CD4-positive, CD25-positive, alpha-beta regulatory T cell (primary cell): ENCODE measurements at regions not wholly inside any gene's neighbourhood (a gene's known extent, or its start where the extent isn't known, plus 50 kb on each side); places are given as distances from the start of the nearest gene placed in this dataset.

Source experiments
- ATAC-seq, 2 donors: fragments of 150-1000 bp; cut with Tn5 transposase; one replicate each; pipeline ENCODE4 v1.10.0; 2021; ENCODE audit warnings: low read depth in 2 of 2, moderate number of reproducible peaks in 2 of 2, moderate library complexity in 1 of 2
- DNase-seq, 3 donors: peaks; one replicate each; pipeline versions ENCODE4 v3.0.0 to v3.0.0-alpha.2; 2012 to 2022; ENCODE audit warnings: mixed read lengths in 1 of 3
- H3K27ac ChIP-seq: one replicate; pipeline ENCODE4 v1.7.0; 2013; ENCODE audit warnings: mild to moderate bottlenecking, low read length; ENCODE audit not compliant: insufficient read depth, poor library complexity, severe bottlenecking
- H3K27me3 ChIP-seq: one replicate; pipeline ENCODE4 v1.7.0; 2013; ENCODE audit warnings: low read length; ENCODE audit not compliant: control insufficient read depth, insufficient read depth
- H3K36me3 ChIP-seq: one replicate; pipeline ENCODE4 v1.7.0; 2013; ENCODE audit warnings: mild to moderate bottlenecking, low read length, moderate library complexity; ENCODE audit not compliant: control insufficient read depth, insufficient read depth
- H3K4me1 ChIP-seq: 2 replicates; pipeline ENCODE4 v1.7.0; 2013; ENCODE audit warnings: mild to moderate bottlenecking, low read length; ENCODE audit not compliant: insufficient read depth, control insufficient read depth, poor library complexity, severe bottlenecking
- H3K4me3 ChIP-seq: one replicate; pipeline ENCODE4 v1.7.0; 2013; ENCODE audit warnings: low read depth, mild to moderate bottlenecking, low read length, moderate library complexity
- H3K9me3 ChIP-seq, 2 experiments: 1 replicate in 1 of 2; 2 replicates in 1 of 2; pipeline ENCODE4 v1.7.0; 2013; ENCODE audit warnings: low read length in 2 of 2, mild to moderate bottlenecking in 1 of 2, moderate library complexity in 1 of 2; ENCODE audit not compliant: control insufficient read depth in 2 of 2
- H3K27ac Mint-ChIP-seq, 3 donors: one replicate each; pipeline ENCODE4 v1.8.0; 2020 to 2022; ENCODE audit warnings: mild to moderate bottlenecking in 3 of 3, mixed read lengths in 3 of 3, moderate library complexity in 2 of 3
- H3K27me3 Mint-ChIP-seq: one replicate; pipeline ENCODE4 v1.8.0; 2022; ENCODE audit warnings: mild to moderate bottlenecking, mixed read lengths
- H3K36me3 Mint-ChIP-seq: one replicate; pipeline ENCODE4 v1.8.0; 2020; ENCODE audit warnings: mixed read lengths
- H3K4me1 Mint-ChIP-seq, 4 donors: one replicate each; pipeline ENCODE4 v1.8.0; 2020 to 2022; ENCODE audit warnings: mixed read lengths in 4 of 4, mild to moderate bottlenecking in 1 of 4
- H3K4me3 Mint-ChIP-seq, 4 donors: one replicate each; pipeline ENCODE4 v1.8.0; 2020 to 2022; ENCODE audit warnings: mild to moderate bottlenecking in 4 of 4, mixed read lengths in 4 of 4, moderate library complexity in 3 of 4
- H3K9me3 Mint-ChIP-seq, 7 donors: one replicate each; pipeline ENCODE4 v1.8.0; 2020 to 2022; ENCODE audit warnings: mixed read lengths in 7 of 7, mild to moderate bottlenecking in 3 of 7, moderate library complexity in 2 of 7

GRCh38 chr18:42190643-42191042, 235.6 kb downstream of the PIK3C3 start:
- H3K27ac Mint-ChIP-seq: no peak overlapping the region
- DNase-seq (no peak), ATAC-seq (no peak)
- H3K4me3 Mint-ChIP-seq: no peak overlapping the region
- no peak overlapping the region for H3K27ac ChIP-seq
- H3K4me1 ChIP-seq: no peaks in the 10 kb centered on the region
- H3K9me3 Mint-ChIP-seq: peaks cover 0 to 10% (median 4%) of the 10 kb centered on the region in 7 donors
- H3K27me3 Mint-ChIP-seq: no peaks in the 10 kb centered on the region
- H3K36me3 ChIP-seq: no peaks in the 10 kb centered on the region
- H3K36me3 Mint-ChIP-seq: no peaks in the 10 kb centered on the region
- no peaks in the 10 kb centered on the region for H3K9me3 ChIP-seq
- no peaks in the 10 kb centered on the region for H3K27me3 ChIP-seq
- H3K4me1 Mint-ChIP-seq: no peaks in the 10 kb centered on the region
- H3K4me3 ChIP-seq: no peak overlapping the region

GRCh38 chr18:42192251-42193248, 237.5 kb downstream of the PIK3C3 start:
- Mint-ChIP-seq H3K9me3 (peaks cover 0 to 10% (median 2%) of the 10 kb centered on the region in 7 donors), H3K4me3 (no peak overlapping the region), H3K27ac (no peak overlapping the region), H3K36me3 (no peaks in the 10 kb centered on the region), H3K4me1 (no peaks in the 10 kb centered on the region), H3K27me3 (no peaks in the 10 kb centered on the region)
- no peak overlapping the region for H3K27ac ChIP-seq
- no peaks in the 10 kb centered on the region for H3K4me1 ChIP-seq
- H3K9me3 ChIP-seq: no peaks in the 10 kb centered on the region
- no peak for DNase-seq
- no peak overlapping the region for H3K4me3 ChIP-seq
- no peak for ATAC-seq
- H3K27me3 ChIP-seq: no peaks in the 10 kb centered on the region
- H3K36me3 ChIP-seq: no peaks in the 10 kb centered on the region

- peaks cover 0 to 3% (median 0%) of the 10 kb centered on the region in 7 donors for H3K9me3 Mint-ChIP-seq
- H3K36me3 Mint-ChIP-seq: no peaks in the 10 kb centered on the region
- no peaks in the 10 kb centered on the region for H3K27me3 Mint-ChIP-seq
- no peaks in the 10 kb centered on the region for H3K36me3 ChIP-seq
- no peak overlapping the region for H3K4me3 Mint-ChIP-seq
- ATAC-seq (no peak), DNase-seq (no peak)
- no peaks in the 10 kb centered on the region for H3K4me1 ChIP-seq
- no peak overlapping the region for H3K27ac Mint-ChIP-seq
- no peaks in the 10 kb centered on the region for H3K27me3 ChIP-seq
- H3K27ac ChIP-seq: no peak overlapping the region
- H3K9me3 ChIP-seq: no peaks in the 10 kb centered on the region
- H3K4me1 Mint-ChIP-seq: no peaks in the 10 kb centered on the region
- no peak overlapping the region for H3K4me3 ChIP-seq
These were observed 241.6 kb downstream of the PIK3C3 start for GRCh38 chr18:42196651-42197050.

- ATAC-seq (no peak), DNase-seq (no peak)
- Mint-ChIP-seq H3K27me3 (no peaks in the 10 kb centered on the region), H3K9me3 (peaks cover 0 to 4% (median 0%) of the 10 kb centered on the region in 7 donors), H3K4me1 (no peaks in the 10 kb centered on the region), H3K4me3 (no peak overlapping the region), H3K36me3 (no peaks in the 10 kb centered on the region), H3K27ac (no peak overlapping the region)
- no peak overlapping the region for H3K27ac ChIP-seq
- no peaks in the 10 kb centered on the region for H3K4me1 ChIP-seq
- no peaks in the 10 kb centered on the region for H3K9me3 ChIP-seq
- H3K36me3 ChIP-seq: no peaks in the 10 kb centered on the region
- no peak overlapping the region for H3K4me3 ChIP-seq
- no peaks in the 10 kb centered on the region for H3K27me3 ChIP-seq
These were observed 246.1 kb downstream of the PIK3C3 start for GRCh38 chr18:42201137-42201536.

GRCh38 chr18:42211201-42211600, 256.2 kb downstream of the PIK3C3 start:
- H3K27me3 Mint-ChIP-seq: no peaks in the 10 kb centered on the region
- no peak overlapping the region for H3K27ac Mint-ChIP-seq
- H3K9me3 Mint-ChIP-seq: peaks cover 0 to 6% (median 2%) of the 10 kb centered on the region in 7 donors
- Histone ChIP-seq H3K4me1 (no peaks in the 10 kb centered on the region), H3K27ac (no peak overlapping the region), H3K27me3 (no peaks in the 10 kb centered on the region), H3K9me3 (no peaks in the 10 kb centered on the region), H3K4me3 (no peak overlapping the region), H3K36me3 (no peaks in the 10 kb centered on the region)
- DNase-seq: no peak
- H3K4me3 Mint-ChIP-seq: no peak overlapping the region
- ATAC-seq: no peak
- H3K36me3 Mint-ChIP-seq: no peaks in the 10 kb centered on the region
- no peaks in the 10 kb centered on the region for H3K4me1 Mint-ChIP-seq

GRCh38 chr18:42222557-42222956, 267.5 kb downstream of the PIK3C3 start:
- Mint-ChIP-seq H3K27ac (no peak overlapping the region), H3K9me3 (peaks cover 3 to 11% (median 9%) of the 10 kb centered on the region in 7 donors), H3K4me3 (no peak overlapping the region), H3K36me3 (no peaks in the 10 kb centered on the region), H3K27me3 (no peaks in the 10 kb centered on the region), H3K4me1 (no peaks in the 10 kb centered on the region)
- no peak overlapping the region for H3K4me3 ChIP-seq
- H3K27ac ChIP-seq: no peak overlapping the region
- no peaks in the 10 kb centered on the region for H3K9me3 ChIP-seq
- H3K36me3 ChIP-seq: no peaks in the 10 kb centered on the region
- DNase-seq: no peak
- no peaks in the 10 kb centered on the region for H3K27me3 ChIP-seq
- no peak for ATAC-seq
- no peaks in the 10 kb centered on the region for H3K4me1 ChIP-seq

GRCh38 chr18:42228581-42228980, 273.5 kb downstream of the PIK3C3 start:
- H3K9me3 ChIP-seq: no peaks in the 10 kb centered on the region
- no peaks in the 10 kb centered on the region for H3K27me3 ChIP-seq
- H3K27ac ChIP-seq: no peak overlapping the region
- H3K9me3 Mint-ChIP-seq: peaks cover 0 to 8% (median 5%) of the 10 kb centered on the region in 7 donors
- no peaks in the 10 kb centered on the region for H3K36me3 Mint-ChIP-seq
- peaks cover 11% of the 10 kb centered on the region for H3K27me3 Mint-ChIP-seq
- no peak overlapping the region for H3K4me3 Mint-ChIP-seq
- no peak for ATAC-seq
- no peak overlapping the region for H3K4me3 ChIP-seq
- H3K27ac Mint-ChIP-seq: peak overlapping the region in 1 of 3 donors; percentile 6
- H3K36me3 ChIP-seq: no peaks in the 10 kb centered on the region
- no peak for DNase-seq
- no peaks in the 10 kb centered on the region for H3K4me1 ChIP-seq
- H3K4me1 Mint-ChIP-seq: no peaks in the 10 kb centered on the region
